GM12878 (cell line): ENCODE measurements at regions not wholly inside any gene's neighbourhood (a gene's known extent, or its start where the extent isn't known, plus 50 kb on each side); places are given as distances from the start of the nearest gene placed in this dataset.

Experiments
- ATAC-seq: fragments of 200-7000 bp; cut with Tn5 transposase; 3 replicates; pipeline ENCODE4 v1.9.1; 2020; ENCODE audit warnings: mild to moderate bottlenecking, moderate library complexity
- BruUV-seq: library from RNA; stranded (reverse); fragments of 400-500 nt; replicated peaks from 2 replicates; lab custom pipeline; 2021; lab: Mats Ljungman, UMichigan
- CTCF ChIA-PET: fragments of 300-600 bp; sonication (Branson Sonifier 250); formaldehyde crosslinking; extraction: SDS; loops from one replicate; lab custom pipeline; 2021; ENCODE audit warnings: inconsistent platforms; lab: Yijun Ruan, JAX
- POLR2A ChIA-PET: fragments of 350-600 bp; formaldehyde crosslinking; extraction: SDS; loops from one replicate; lab custom pipeline; 2021; ENCODE audit warnings: inconsistent platforms; lab: Charles Lee
- RAD21 ChIA-PET: fragments of 300-600 bp; sonication (Branson Sonifier 250); formaldehyde crosslinking; loops from one replicate; lab custom pipeline; 2023; ENCODE audit warnings: antibody characterized with exemption; ENCODE audit not compliant: unreplicated experiment; lab: Charles Lee
- SMC1A ChIA-PET: fragments of 300-600 bp; sonication (Branson Sonifier 250); formaldehyde crosslinking; loops from one replicate; lab custom pipeline; 2023; ENCODE audit not compliant: unreplicated experiment, uncharacterized antibody; lab: Charles Lee
- DNase-seq: peaks from one replicate; pipeline ENCODE4 v3.0.0-alpha.2; 2011; ENCODE audit warnings: low read depth, low spot score
- FAIRE-seq: peaks from 3 replicates; lab custom pipeline; 2011; peaks lifted over from hg19 to GRCh38; lab: Jason Lieb, UNC
- H2AFZ ChIP-seq: 2 replicates; pipeline ENCODE4 v1.6.0; 2011; ENCODE audit warnings: low read depth, low read length, control low read depth; ENCODE audit not compliant: control insufficient read depth
- H3K27ac ChIP-seq: 2 replicates; pipeline ENCODE4 v1.5.1; 2011; ENCODE audit warnings: control low read depth; ENCODE audit not compliant: control insufficient read depth, insufficient read depth
- H3K27me3 ChIP-seq, 2 experiments: replicated peaks in 1 of 2; 2 replicates each; pipeline versions ENCODE4 v1.6.0 to v1.6.1; 2011; ENCODE audit warnings: low read length in 1 of 2; ENCODE audit not compliant: control insufficient read depth in 2 of 2, insufficient read depth in 2 of 2
- H3K36me3 ChIP-seq, 2 experiments: 2 replicates each; pipeline ENCODE4 v1.5.1; 2011; ENCODE audit warnings: low read length in 1 of 2; ENCODE audit not compliant: control insufficient read depth in 2 of 2, insufficient read depth in 2 of 2
- H3K4me1 ChIP-seq: 2 replicates; pipeline ENCODE4 v1.6.1; 2011; ENCODE audit warnings: mild to moderate bottlenecking, low read length, moderate library complexity, mixed read lengths; ENCODE audit not compliant: control insufficient read depth, insufficient read depth
- H3K4me2 ChIP-seq: 2 replicates; pipeline ENCODE4 v1.6.0; 2011; ENCODE audit warnings: control low read depth; ENCODE audit not compliant: control insufficient read depth, insufficient read depth
- H3K4me3 ChIP-seq: fragments of 200-600 bp; sonication (generic); 2 replicates; pipeline ENCODE4 v1.5.1; 2016
- H3K79me2 ChIP-seq: 2 replicates; pipeline ENCODE4 v1.6.0; 2011; ENCODE audit warnings: low read length; ENCODE audit not compliant: control insufficient read depth, insufficient read depth
- H3K9ac ChIP-seq: 2 replicates; pipeline ENCODE4 v1.8.0; 2011; ENCODE audit warnings: low read length, control low read depth, mixed read lengths; ENCODE audit not compliant: control insufficient read depth, insufficient read depth
- H3K9me3 ChIP-seq: replicated peaks from 3 replicates; pipeline ENCODE4 v1.5.1; 2011; ENCODE audit warnings: mild to moderate bottlenecking, low read length; ENCODE audit not compliant: control insufficient read depth, insufficient read depth
- H4K20me1 ChIP-seq: 2 replicates; pipeline ENCODE4 v1.6.0; 2011; ENCODE audit not compliant: control insufficient read depth, insufficient read depth
- ATF7 ChIP-seq: fragments of 450-650 bp; IDR thresholded peaks from 2 replicates; pipeline ENCODE4 v1.6.1; 2016; ENCODE audit warnings: low read depth, mild to moderate bottlenecking
- BHLHE40 ChIP-seq, 2 experiments: fragments of 450-650 bp in 1 of 2; IDR thresholded peaks; 2 replicates each; pipeline ENCODE4 v1.6.1; 2011 to 2017; ENCODE audit warnings: low read depth in 2 of 2, borderline replicate concordance in 1 of 2, improper control_type of control experiment in 1 of 2, low read length in 1 of 2, mild to moderate bottlenecking in 1 of 2
- BMI1 ChIP-seq: fragments of 450-650 bp; IDR thresholded peaks from 2 replicates; pipeline ENCODE4 v1.6.1; 2016; ENCODE audit warnings: mild to moderate bottlenecking, moderate library complexity, borderline replicate concordance
- CBX5 ChIP-seq: sonication (generic); IDR thresholded peaks from 2 replicates; pipeline ENCODE4 v1.6.1; 2016; ENCODE audit warnings: low read depth, moderate library complexity, mild to moderate bottlenecking, inconsistent platforms
- CHD1 ChIP-seq: IDR thresholded peaks from 2 replicates; pipeline ENCODE4 v1.6.1; 2012; ENCODE audit warnings: low read depth, low read length, improper control_type of control experiment
- CHD4 ChIP-seq: fragments of 200-600 bp; sonication (generic); IDR thresholded peaks from 2 replicates; pipeline ENCODE4 v1.6.1; 2016; ENCODE audit warnings: mild to moderate bottlenecking
- CREB1 ChIP-seq: IDR thresholded peaks from 2 replicates; pipeline ENCODE4 v1.6.1; 2012; ENCODE audit warnings: low read depth, mild to moderate bottlenecking, inconsistent platforms
- DPF2 ChIP-seq: fragments of 450-650 bp; IDR thresholded peaks from 2 replicates; pipeline ENCODE4 v1.6.1; 2017; ENCODE audit warnings: mild to moderate bottlenecking
- FOXM1 ChIP-seq: IDR thresholded peaks from 2 replicates; pipeline ENCODE4 v1.6.1; 2012; ENCODE audit warnings: low read depth, mild to moderate bottlenecking, inconsistent platforms, low read length, moderate library complexity
- HSF1 ChIP-seq: fragments of 150-350 bp; IDR thresholded peaks from 2 replicates; pipeline ENCODE4 v1.6.1; 2014; ENCODE audit warnings: mild to moderate bottlenecking, low read depth, low read length
- IKZF2 ChIP-seq, 2 experiments: fragments of 450-650 bp; IDR thresholded peaks; 2 replicates each; pipeline ENCODE4 v1.6.1; 2017; ENCODE audit warnings: mild to moderate bottlenecking in 2 of 2, moderate library complexity in 2 of 2
- JUND ChIP-seq: IDR thresholded peaks from 2 replicates; pipeline ENCODE4 v1.6.1; 2012; ENCODE audit warnings: low read depth, mild to moderate bottlenecking, low read length, improper control_type of control experiment, moderate library complexity
- NFYB ChIP-seq: IDR thresholded peaks from 2 replicates; pipeline ENCODE4 v1.6.1; 2011; ENCODE audit warnings: low read depth, mild to moderate bottlenecking, low read length, improper control_type of control experiment, moderate library complexity; ENCODE audit not compliant: insufficient read depth
- NR2C2 ChIP-seq: IDR thresholded peaks from 2 replicates; pipeline ENCODE4 v1.6.1; 2011; ENCODE audit warnings: borderline replicate concordance, low read depth; ENCODE audit not compliant: control insufficient read depth, insufficient read length
- RCOR1 ChIP-seq: conservative IDR thresholded peaks from 2 replicates; pipeline ENCODE4 v1.6.1; 2012; ENCODE audit warnings: low read depth, low read length, improper control_type of control experiment
- SMARCA5 ChIP-seq: fragments of 450-650 bp; IDR thresholded peaks from 2 replicates; pipeline ENCODE4 v1.6.1; 2017; ENCODE audit warnings: mild to moderate bottlenecking
- ZBED1 ChIP-seq: IDR thresholded peaks from 2 replicates; pipeline ENCODE4 v1.6.1; 2016; ENCODE audit warnings: borderline replicate concordance
- ZZZ3 ChIP-seq: IDR thresholded peaks from 2 replicates; pipeline ENCODE4 v1.6.1; 2011; ENCODE audit warnings: low read depth; ENCODE audit not compliant: control insufficient read depth, insufficient read length
- WGBS: methylation state at CpG from one replicate; pipeline ENCODE4 v1.1.6; 2016; ENCODE audit warnings: low lambda C conversion rate; ENCODE audit not compliant: insufficient replicate concordance, insufficient coverage; ENCODE audit errors: missing lambda C conversion rate; 5-methylcytosine and 5-hydroxymethylcytosine counted together
- in situ Hi-C: fragments of 300-500 bp; cut with MboI; formaldehyde crosslinking; loops from 9 replicates; pipeline ENCODE4 v1.14.3; 2018; ENCODE audit warnings: mixed read lengths
- intact Hi-C: fragments of 100-400 bp; cut with micrococcal nuclease; formaldehyde crosslinking; loops from one replicate; pipeline ENCODE4 v1.14.2; 2022; ENCODE audit not compliant: unreplicated experiment

GRCh38 chr3:163422671-163423070 lies 1655.6 kb downstream of the SI start (continued):
- TF ChIP-seq HSF1: no peak
- TF ChIP-seq IKZF2 (IDR thresholded peaks at IDR 0.05): no peak
- TF ChIP-seq SMARCA5: no peak
- no peak for TF ChIP-seq BMI1
- TF ChIP-seq NFYB: no peak
- no peak for TF ChIP-seq JUND
- no peak for TF ChIP-seq ZZZ3
- no peak for TF ChIP-seq NR2C2
- TF ChIP-seq CHD4: no peak
- no peak for TF ChIP-seq CREB1

- POLR2A ChIA-PET: no interaction called here
- no TSS peak for BruUV-seq
- CTCF ChIA-PET: no interaction called here
- Histone ChIP-seq H3K9me3 (no peaks in the 10 kb centered on the region), H3K27ac (no peak overlapping the region), H3K9ac (no peak overlapping the region), H2AFZ (no peak overlapping the region), H3K27me3 (no peaks in the 10 kb centered on the region)
- in situ Hi-C loops (no loop called here), intact Hi-C loops (no loop called here)
- no peak; the same call in 1 of the 3 replicates for ATAC-seq
- SMC1A ChIA-PET: no interaction called here
- RAD21 ChIA-PET: no interaction called here
- no peak for TF ChIP-seq BHLHE40 (IDR thresholded peaks at IDR 0.05; ENCODE audit: borderline replicate concordance in 1 of 2, low read depth in 2 of 2, low read length in 1 of 2)
- TF ChIP-seq CBX5: no peak
- no peak for TF ChIP-seq ZBED1
- no peak for TF ChIP-seq RCOR1
- no peak for TF ChIP-seq ATF7
- TF ChIP-seq FOXM1: no peak
- TF ChIP-seq DPF2: no peak
- TF ChIP-seq CHD1: no peak
- TF ChIP-seq, all 136 proteins: peak for 0
- no peak for DNase-seq
- no peak for FAIRE-seq
- no peak overlapping the region for H3K4me3 ChIP-seq
- H3K4me1 ChIP-seq: no peaks in the 10 kb centered on the region
- no peaks in the 10 kb centered on the region for H3K36me3 ChIP-seq
- no peaks in the 10 kb centered on the region for H3K79me2 ChIP-seq
- H3K4me2 ChIP-seq: no peak overlapping the region
- 0% methylated on average over 2 of the region's 3 CpGs for WGBS
- H4K20me1 ChIP-seq: no peaks in the 10 kb centered on the region
These were observed 1686.7 kb downstream of the SI start for GRCh38 chr3:163391407-163392181.
